ENCODE measurements at regions not wholly inside any gene's neighbourhood (a gene's known extent, or its start where the extent isn't known, plus 50 kb on each side); places are given as distances from the start of the nearest gene placed in this dataset.

DNA sequence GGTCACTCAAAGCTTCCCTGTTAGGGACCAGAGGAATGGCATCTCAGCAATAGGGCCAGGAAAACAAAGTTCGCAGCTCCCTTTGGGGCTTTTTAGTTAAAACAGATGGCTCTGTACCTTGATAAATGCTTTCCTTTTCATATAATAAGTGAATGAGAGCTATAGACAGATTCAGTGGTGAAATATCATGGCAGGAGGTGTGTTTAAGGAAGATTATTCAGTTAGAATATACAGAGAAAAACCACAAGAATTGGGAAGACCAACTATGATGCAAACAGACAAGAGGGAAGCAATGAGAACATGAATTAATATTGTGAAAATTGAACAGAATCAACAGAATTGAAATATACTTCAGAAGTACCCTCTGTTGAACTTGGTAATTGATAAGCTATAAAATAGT is 379.4 kb downstream of the PLPP3 start:
- TF ChIP-seq, protein P1, sequence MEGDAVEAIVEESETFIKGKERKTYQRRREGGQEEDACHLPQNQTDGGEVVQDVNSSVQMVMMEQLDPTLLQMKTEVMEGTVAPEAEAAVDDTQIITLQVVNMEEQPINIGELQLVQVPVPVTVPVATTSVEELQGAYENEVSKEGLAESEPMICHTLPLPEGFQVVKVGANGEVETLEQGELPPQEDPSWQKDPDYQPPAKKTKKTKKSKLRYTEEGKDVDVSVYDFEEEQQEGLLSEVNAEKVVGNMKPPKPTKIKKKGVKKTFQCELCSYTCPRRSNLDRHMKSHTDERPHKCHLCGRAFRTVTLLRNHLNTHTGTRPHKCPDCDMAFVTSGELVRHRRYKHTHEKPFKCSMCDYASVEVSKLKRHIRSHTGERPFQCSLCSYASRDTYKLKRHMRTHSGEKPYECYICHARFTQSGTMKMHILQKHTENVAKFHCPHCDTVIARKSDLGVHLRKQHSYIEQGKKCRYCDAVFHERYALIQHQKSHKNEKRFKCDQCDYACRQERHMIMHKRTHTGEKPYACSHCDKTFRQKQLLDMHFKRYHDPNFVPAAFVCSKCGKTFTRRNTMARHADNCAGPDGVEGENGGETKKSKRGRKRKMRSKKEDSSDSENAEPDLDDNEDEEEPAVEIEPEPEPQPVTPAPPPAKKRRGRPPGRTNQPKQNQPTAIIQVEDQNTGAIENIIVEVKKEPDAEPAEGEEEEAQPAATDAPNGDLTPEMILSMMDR (conservative IDR thresholded peaks at IDR 0.05), result no peak
- no peak for TF ChIP-seq EZH2 (IDR thresholded peaks at IDR 0.05; ENCODE audit: low read depth)
